GM12872 (cell line): ENCODE measurements at regions not wholly inside any gene's neighbourhood (a gene's known extent, or its start where the extent isn't known, plus 50 kb on each side); places are given as distances from the start of the nearest gene placed in this dataset.

Experiments used
- CTCF ChIP-seq: IDR thresholded peaks from 3 replicates; pipeline ENCODE4 v1.5.1; 2011; ENCODE audit warnings: low read depth, mild to moderate bottlenecking, low read length, moderate library complexity; ENCODE audit not compliant: insufficient read depth

GRCh38 chr5:118434522-118434921 is 553.8 kb downstream of the DTWD2 start:
- no peak for TF ChIP-seq CTCF

GRCh38 chr5:118430076-118430475 is 558.3 kb downstream of the DTWD2 start:
- no peak for TF ChIP-seq CTCF

- no peak for TF ChIP-seq CTCF
Measured at GRCh38 chr5:118407958-118408357, 580.4 kb downstream of the DTWD2 start.

- no peak for TF ChIP-seq CTCF
Measured at GRCh38 chr5:118405650-118406061, 582.7 kb downstream of the DTWD2 start.

GRCh38 chr5:118397236-118397635 is 591.1 kb downstream of the DTWD2 start:
- no peak for TF ChIP-seq CTCF

GRCh38 chr5:118392491-118392890 is 595.9 kb downstream of the DTWD2 start:
- TF ChIP-seq CTCF, result no peak

GRCh38 chr5:118379470-118379869 is 608.9 kb downstream of the DTWD2 start:
- no peak for TF ChIP-seq CTCF

- TF ChIP-seq CTCF, result no peak
Measured at GRCh38 chr5:118378959-118379358, 609.4 kb downstream of the DTWD2 start.
